ENCODE measurements at regions not wholly inside any gene's neighbourhood (a gene's known extent, or its start where the extent isn't known, plus 50 kb on each side); places are given as distances from the start of the nearest gene placed in this dataset.

DNA sequence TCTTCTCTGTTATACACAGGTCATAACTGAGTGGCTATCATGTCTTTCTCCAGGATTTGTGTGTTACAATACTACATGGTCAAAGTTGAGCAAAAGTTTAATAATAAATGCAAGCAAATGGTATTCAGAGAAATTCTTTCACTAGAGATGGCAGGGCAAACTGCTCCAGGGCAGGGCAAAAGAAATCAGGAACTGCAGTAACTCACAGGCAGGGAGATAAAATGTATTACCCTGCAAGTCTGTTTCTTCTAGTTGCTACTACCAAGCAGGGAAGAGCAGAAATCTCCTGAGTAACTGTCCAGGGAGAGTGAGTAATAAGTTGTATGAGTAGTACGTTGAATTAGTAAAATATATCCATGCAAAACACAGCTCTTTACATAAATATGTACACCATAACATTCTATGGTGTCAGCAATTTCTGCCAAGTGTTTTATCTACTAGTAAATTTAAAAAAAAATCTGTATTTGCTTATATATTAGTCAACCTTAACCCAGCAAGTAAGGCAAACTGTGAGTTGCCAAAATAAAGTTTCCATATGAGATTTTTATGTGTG lies 404.1 kb downstream of the ZEB2 start (continued):
- TF ChIP-seq, protein P1, sequence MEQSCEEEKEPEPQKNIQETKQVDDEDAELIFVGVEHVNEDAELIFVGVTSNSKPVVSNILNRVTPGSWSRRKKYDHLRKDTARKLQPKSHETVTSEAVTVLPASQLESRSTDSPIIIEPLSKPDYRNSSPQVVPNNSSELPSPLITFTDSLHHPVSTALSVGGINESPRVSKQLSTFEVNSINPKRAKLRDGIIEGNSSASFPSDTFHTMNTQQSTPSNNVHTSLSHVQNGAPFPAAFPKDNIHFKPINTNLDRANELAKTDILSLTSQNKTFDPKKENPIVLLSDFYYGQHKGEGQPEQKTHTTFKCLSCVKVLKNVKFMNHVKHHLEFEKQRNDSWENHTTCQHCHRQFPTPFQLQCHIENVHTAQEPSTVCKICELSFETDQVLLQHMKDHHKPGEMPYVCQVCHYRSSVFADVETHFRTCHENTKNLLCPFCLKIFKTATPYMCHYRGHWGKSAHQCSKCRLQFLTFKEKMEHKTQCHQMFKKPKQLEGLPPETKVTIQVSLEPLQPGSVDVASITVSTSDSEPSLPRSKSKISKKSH (CRISPR knock-in tag; IDR thresholded peaks at IDR 0.05), result no peak

DNA sequence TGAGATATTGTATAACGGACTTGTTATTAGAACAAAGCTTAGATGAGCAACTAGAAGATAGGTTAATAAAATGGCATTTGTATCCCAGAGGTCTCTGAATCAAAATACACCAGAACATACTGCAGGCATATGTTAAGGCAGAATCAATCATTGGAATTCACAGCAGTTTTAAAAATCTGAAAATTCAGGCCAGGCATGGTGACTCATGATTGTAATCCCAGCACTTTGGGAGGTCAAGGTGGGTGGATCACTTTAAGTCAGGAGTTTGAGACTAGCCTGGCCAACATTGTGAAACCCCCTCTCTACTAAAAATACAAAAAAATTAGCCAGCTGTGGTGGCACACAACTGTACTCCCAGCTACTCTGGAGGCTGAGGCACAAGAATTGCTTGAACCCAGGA lies 405.2 kb downstream of the ZEB2 start:
- Histone ChIP-seq H3K9ac (ENCODE audit: insufficient read depth in 1 of 2, low read depth in 2 of 2, low read length in 2 of 2) (no peak overlapping the region), H3K9me1 (ENCODE audit: control insufficient read depth, insufficient read depth, low read length) (no peaks in the 10 kb centered on the region), H3K36me3 (ENCODE audit: control insufficient read depth, insufficient read depth, low read length) (no peaks in the 10 kb centered on the region), H2AFZ (ENCODE audit: low read depth, low read length) (no peak overlapping the region), H3K27ac (ENCODE audit: extremely low read depth, low read depth, low read length) (no peak overlapping the region), H3K4me1 (replicated peaks in 1 of 2; ENCODE audit: control insufficient read depth in 2 of 2, insufficient read depth in 2 of 2, low read length in 2 of 2) (peaks cover 0 to 6% of the 10 kb centered on the region in 2 experiments; a peak in 1 of 5 replicates), H3K4me2 (ENCODE audit: insufficient read depth, low read length) (no peak overlapping the region), H3K4me3 (no peak overlapping the region), H3K9me3 (replicated peaks; ENCODE audit: control insufficient read depth, insufficient read depth, low read depth, low read length) (no peaks in the 10 kb centered on the region), H4K20me1 (replicated peaks; ENCODE audit: control insufficient read depth, insufficient read depth, low read length) (no peaks in the 10 kb centered on the region), H3K27me3 (ENCODE audit: control insufficient read depth in 2 of 2, insufficient read depth in 2 of 2, low read length in 2 of 2) (no peaks in the 10 kb centered on the region), H3K79me2 (ENCODE audit: control insufficient read depth, insufficient read depth, low read length) (no peaks in the 10 kb centered on the region)
- CTCF ChIA-PET (ENCODE audit: low intra/inter-chr PET ratio), result no interaction called here
- no TSS peak for BruUV-seq (replicated peaks)
- DNase-seq (ENCODE audit: extremely low read depth in 1 of 4, low spot score in 3 of 4), result no peak
- in situ Hi-C loops (cut with MboI) (no loop called here), intact Hi-C loops (cut with micrococcal nuclease) (no loop called here)
- no peak for ATAC-seq
- POLR2A ChIA-PET, result no interaction called here
- FAIRE-seq, result no peak
- WGBS (ENCODE audit: insufficient coverage, low coverage, missing lambda C conversion rate), result 94% methylated on average over 1 of the region's 1 CpG
- TF ChIP-seq TOE1 (IDR thresholded peaks at IDR 0.05; ENCODE audit: borderline replicate concordance) (no peak), TOE1 (CRISPR knock-in tag; IDR thresholded peaks at IDR 0.05; ENCODE audit: borderline replicate concordance, low read depth) (no peak), SAP30 (IDR thresholded peaks at IDR 0.05; ENCODE audit: borderline replicate concordance, insufficient read depth, low read depth, low read length, poor library complexity, severe bottlenecking) (no peak), CBX1 (IDR thresholded peaks at IDR 0.05; ENCODE audit: low read depth) (no peak), ZSCAN32 (CRISPR knock-in tag; IDR thresholded peaks at IDR 0.05) (no peak), KLF6 (CRISPR knock-in tag; IDR thresholded peaks at IDR 0.05; ENCODE audit: borderline replicate concordance) (no peak), SRF (CRISPR knock-in tag; IDR thresholded peaks at IDR 0.05) (no peak), ZNF41 (CRISPR knock-in tag; conservative IDR thresholded peaks at IDR 0.05) (no peak), ZNF232 (CRISPR knock-in tag; IDR thresholded peaks at IDR 0.05) (no peak)
- TF ChIP-seq, protein P2, sequence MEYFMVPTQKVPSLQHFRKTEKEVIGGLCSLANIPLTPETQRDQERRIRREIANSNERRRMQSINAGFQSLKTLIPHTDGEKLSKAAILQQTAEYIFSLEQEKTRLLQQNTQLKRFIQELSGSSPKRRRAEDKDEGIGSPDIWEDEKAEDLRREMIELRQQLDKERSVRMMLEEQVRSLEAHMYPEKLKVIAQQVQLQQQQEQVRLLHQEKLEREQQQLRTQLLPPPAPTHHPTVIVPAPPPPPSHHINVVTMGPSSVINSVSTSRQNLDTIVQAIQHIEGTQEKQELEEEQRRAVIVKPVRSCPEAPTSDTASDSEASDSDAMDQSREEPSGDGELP (CRISPR knock-in tag; IDR thresholded peaks at IDR 0.05; ENCODE audit: borderline replicate concordance), result no peak
- TF ChIP-seq, protein P3, sequence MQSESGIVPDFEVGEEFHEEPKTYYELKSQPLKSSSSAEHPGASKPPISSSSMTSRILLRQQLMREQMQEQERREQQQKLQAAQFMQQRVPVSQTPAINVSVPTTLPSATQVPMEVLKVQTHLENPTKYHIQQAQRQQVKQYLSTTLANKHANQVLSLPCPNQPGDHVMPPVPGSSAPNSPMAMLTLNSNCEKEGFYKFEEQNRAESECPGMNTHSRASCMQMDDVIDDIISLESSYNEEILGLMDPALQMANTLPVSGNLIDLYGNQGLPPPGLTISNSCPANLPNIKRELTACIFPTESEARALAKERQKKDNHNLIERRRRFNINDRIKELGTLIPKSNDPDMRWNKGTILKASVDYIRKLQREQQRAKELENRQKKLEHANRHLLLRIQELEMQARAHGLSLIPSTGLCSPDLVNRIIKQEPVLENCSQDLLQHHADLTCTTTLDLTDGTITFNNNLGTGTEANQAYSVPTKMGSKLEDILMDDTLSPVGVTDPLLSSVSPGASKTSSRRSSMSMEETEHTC (IDR thresholded peaks at IDR 0.05), result no peak
- TF ChIP-seq, protein P4, sequence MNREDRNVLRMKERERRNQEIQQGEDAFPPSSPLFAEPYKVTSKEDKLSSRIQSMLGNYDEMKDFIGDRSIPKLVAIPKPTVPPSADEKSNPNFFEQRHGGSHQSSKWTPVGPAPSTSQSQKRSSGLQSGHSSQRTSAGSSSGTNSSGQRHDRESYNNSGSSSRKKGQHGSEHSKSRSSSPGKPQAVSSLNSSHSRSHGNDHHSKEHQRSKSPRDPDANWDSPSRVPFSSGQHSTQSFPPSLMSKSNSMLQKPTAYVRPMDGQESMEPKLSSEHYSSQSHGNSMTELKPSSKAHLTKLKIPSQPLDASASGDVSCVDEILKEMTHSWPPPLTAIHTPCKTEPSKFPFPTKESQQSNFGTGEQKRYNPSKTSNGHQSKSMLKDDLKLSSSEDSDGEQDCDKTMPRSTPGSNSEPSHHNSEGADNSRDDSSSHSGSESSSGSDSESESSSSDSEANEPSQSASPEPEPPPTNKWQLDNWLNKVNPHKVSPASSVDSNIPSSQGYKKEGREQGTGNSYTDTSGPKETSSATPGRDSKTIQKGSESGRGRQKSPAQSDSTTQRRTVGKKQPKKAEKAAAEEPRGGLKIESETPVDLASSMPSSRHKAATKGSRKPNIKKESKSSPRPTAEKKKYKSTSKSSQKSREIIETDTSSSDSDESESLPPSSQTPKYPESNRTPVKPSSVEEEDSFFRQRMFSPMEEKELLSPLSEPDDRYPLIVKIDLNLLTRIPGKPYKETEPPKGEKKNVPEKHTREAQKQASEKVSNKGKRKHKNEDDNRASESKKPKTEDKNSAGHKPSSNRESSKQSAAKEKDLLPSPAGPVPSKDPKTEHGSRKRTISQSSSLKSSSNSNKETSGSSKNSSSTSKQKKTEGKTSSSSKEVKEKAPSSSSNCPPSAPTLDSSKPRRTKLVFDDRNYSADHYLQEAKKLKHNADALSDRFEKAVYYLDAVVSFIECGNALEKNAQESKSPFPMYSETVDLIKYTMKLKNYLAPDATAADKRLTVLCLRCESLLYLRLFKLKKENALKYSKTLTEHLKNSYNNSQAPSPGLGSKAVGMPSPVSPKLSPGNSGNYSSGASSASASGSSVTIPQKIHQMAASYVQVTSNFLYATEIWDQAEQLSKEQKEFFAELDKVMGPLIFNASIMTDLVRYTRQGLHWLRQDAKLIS (CRISPR knock-in tag; IDR thresholded peaks at IDR 0.05), result no peak
